Right lobe of liver (tissue), 6 donors: ENCODE measurements at regions not wholly inside any gene's neighbourhood (a gene's known extent, or its start where the extent isn't known, plus 50 kb on each side); places are given as distances from the start of the nearest gene placed in this dataset.

Experiments
- ATAC-seq, 4 donors: fragments of 200-7000 bp; cut with Tn5 transposase; one replicate each; pipeline ENCODE4 v1.9.1; 2020; ENCODE audit warnings: mild to moderate bottlenecking in 4 of 4, moderate library complexity in 4 of 4
- DNase-seq, 3 donors: peaks; one replicate each; pipeline ENCODE4 v3.0.0-alpha.2; 2020
- H3K27ac ChIP-seq, 3 donors: fragments of 200-600 bp; one replicate each; pipeline ENCODE4 v1.8.0; 2022
- H3K27me3 ChIP-seq, 2 donors: fragments of 200-600 bp; one replicate each; pipeline ENCODE4 v1.8.0; 2022
- H3K36me3 ChIP-seq, 4 donors: fragments of 200-600 bp; sonication (generic) in 1 of 4; one replicate each; pipeline versions ENCODE4 v1.5.1 to v1.8.0; 2017 to 2022; ENCODE audit warnings: control low read depth in 1 of 4
- H3K4me1 ChIP-seq, 4 donors: fragments of 200-600 bp; sonication (generic) in 1 of 4; one replicate each; pipeline versions ENCODE4 v1.5.1 to v1.8.0; 2017 to 2022; ENCODE audit warnings: control low read depth in 1 of 4
- H3K4me3 ChIP-seq, 3 donors: fragments of 200-600 bp; one replicate each; pipeline ENCODE4 v1.8.0; 2022
- H3K9me3 ChIP-seq, 4 donors: fragments of 200-600 bp; sonication (generic) in 1 of 4; one replicate each; pipeline versions ENCODE4 v1.5.1 to v1.8.0; 2017 to 2022; ENCODE audit warnings: control low read depth in 1 of 4
- POLR2A ChIP-seq: fragments of 450-650 bp; IDR thresholded peaks from one replicate; pipeline ENCODE4 v1.6.1; 2017; ENCODE audit warnings: antibody characterized with exemption, mild to moderate bottlenecking
- WGBS: methylation state at CpG from one replicate; pipeline ENCODE4 v1.1.6; 2018; ENCODE audit warnings: low coverage, low lambda C conversion rate; ENCODE audit not compliant: insufficient coverage; ENCODE audit errors: missing lambda C conversion rate; 5-methylcytosine and 5-hydroxymethylcytosine counted together
- intact Hi-C, 2 donors: fragments of 100-400 bp; cut with DNase I; formaldehyde crosslinking; loops; one replicate each; pipeline versions ENCODE4 v1.11.2 to v1.14.1; 2022
- TF ChIP-seq, protein P1 (sequence below), 4 donors: fragments of 200-600 bp in 3 of 4; fragments of 450-650 bp in 1 of 4; IDR thresholded peaks; one replicate each; pipeline versions ENCODE4 v1.5.1 to v1.8.0; 2016 to 2022; ENCODE audit warnings: antibody characterized with exemption in 4 of 4, mild to moderate bottlenecking in 2 of 4
- donor health status: DM: no; HTN: yes; CAD: no.
- donor health status: DM: no; HTN: no; CAD: no.
- donor health status: DM: no; HTN: no; CAD: no.
- donor health status: DM: no; HTN: yes; CAD: no.
- donor health status: DM: no; HTN: yes; CAD: no.

DNA sequence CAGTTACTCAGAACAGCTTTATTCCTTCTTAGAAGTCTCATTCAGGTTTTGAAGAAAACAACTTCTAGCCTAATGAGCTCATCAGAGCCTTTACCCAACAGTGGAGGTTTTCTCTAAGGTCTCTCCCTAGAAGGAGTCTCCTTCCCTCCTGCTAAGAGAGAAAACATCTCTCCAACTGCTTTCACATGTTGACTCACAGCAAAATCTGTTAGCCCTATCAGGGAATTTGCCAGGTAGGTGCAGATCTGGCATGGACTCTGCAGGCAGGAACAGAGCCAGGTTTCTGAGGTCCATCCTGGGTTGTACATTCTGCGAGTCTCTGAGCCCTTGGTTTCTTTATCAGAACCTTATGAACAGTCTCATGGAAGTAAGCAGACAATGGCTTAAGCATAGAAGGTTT lies 214.4 kb downstream of the HIPK3 start:
- Histone ChIP-seq H3K4me1 (no peaks in the 10 kb centered on the region), H3K27ac (no peak overlapping the region), H3K27me3 (no peaks in the 10 kb centered on the region), H3K4me3 (no peak overlapping the region), H3K9me3 (no peaks in the 10 kb centered on the region), H3K36me3 (no peaks in the 10 kb centered on the region)
- 0% methylated on average over 1 of the region's 1 CpG for WGBS
- peak in 1 of 3 donors; percentile 43 for DNase-seq
- TF ChIP-seq, protein P1, sequence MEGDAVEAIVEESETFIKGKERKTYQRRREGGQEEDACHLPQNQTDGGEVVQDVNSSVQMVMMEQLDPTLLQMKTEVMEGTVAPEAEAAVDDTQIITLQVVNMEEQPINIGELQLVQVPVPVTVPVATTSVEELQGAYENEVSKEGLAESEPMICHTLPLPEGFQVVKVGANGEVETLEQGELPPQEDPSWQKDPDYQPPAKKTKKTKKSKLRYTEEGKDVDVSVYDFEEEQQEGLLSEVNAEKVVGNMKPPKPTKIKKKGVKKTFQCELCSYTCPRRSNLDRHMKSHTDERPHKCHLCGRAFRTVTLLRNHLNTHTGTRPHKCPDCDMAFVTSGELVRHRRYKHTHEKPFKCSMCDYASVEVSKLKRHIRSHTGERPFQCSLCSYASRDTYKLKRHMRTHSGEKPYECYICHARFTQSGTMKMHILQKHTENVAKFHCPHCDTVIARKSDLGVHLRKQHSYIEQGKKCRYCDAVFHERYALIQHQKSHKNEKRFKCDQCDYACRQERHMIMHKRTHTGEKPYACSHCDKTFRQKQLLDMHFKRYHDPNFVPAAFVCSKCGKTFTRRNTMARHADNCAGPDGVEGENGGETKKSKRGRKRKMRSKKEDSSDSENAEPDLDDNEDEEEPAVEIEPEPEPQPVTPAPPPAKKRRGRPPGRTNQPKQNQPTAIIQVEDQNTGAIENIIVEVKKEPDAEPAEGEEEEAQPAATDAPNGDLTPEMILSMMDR (IDR thresholded peaks at IDR 0.05): no peak
- TF ChIP-seq POLR2A: no peak
- intact Hi-C loops: no loop called here
- ATAC-seq: peak in 2 of 4 donors; percentile 42 to 43

DNA sequence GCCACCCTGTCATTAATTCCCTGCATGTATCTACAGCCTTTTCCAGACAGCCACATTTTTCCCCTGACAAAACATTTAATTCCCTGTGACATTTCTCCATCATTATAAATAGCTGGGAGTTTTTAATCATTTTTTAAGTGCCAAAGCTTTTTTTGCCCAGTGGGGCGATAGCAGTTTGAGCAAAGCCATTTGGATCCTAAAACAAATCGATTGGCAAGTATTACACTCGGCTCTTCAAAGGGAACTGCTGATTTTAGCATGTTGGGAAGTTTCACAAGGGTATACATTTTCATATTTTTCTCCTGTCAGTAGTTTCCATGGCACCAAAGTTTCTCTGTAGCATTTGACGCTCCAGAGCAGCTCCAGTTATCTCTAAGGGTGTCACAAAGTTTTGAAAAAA lies 210.8 kb downstream of the HIPK3 start:
- H3K4me1 ChIP-seq: no peaks in the 10 kb centered on the region
- intact Hi-C loops: no loop called here
- no peak overlapping the region for H3K4me3 ChIP-seq
- ATAC-seq (no peak), DNase-seq (no peak)
- no peaks in the 10 kb centered on the region for H3K27me3 ChIP-seq
- H3K36me3 ChIP-seq: no peaks in the 10 kb centered on the region
- H3K9me3 ChIP-seq: no peaks in the 10 kb centered on the region
- no peak for TF ChIP-seq POLR2A
- TF ChIP-seq, protein P1 (IDR thresholded peaks at IDR 0.05): no peak
- WGBS: 62% methylated on average over 4 of the region's 4 CpGs
- H3K27ac ChIP-seq: no peak overlapping the region

DNA sequence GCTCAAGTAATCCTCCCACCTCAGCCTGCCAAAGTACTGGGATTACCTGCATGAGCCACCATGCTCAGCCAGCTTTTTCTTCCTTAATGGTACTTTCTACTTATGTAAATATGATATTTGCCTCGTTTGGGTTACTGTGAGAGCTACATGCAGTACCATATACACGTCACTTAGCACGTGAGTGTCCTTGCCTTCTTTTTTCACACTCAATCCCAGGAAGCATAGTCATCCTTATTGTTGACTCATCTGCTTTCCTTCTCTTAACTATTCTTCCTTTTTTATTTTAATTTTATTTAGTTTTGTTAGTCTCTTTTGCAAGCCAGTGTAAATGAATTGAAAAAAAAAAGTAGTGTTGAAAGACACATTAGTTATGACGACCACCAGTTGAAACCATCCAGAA lies 205.9 kb downstream of the HIPK3 start:
- no peak for ATAC-seq
- no peaks in the 10 kb centered on the region for H3K9me3 ChIP-seq
- no peak for TF ChIP-seq POLR2A
- TF ChIP-seq, protein P1 (IDR thresholded peaks at IDR 0.05): no peak
- 47% methylated on average over 4 of the region's 4 CpGs for WGBS
- H3K36me3 ChIP-seq: no peaks in the 10 kb centered on the region
- intact Hi-C loops: no loop called here
- DNase-seq: no peak
- H3K4me1 ChIP-seq: no peaks in the 10 kb centered on the region
- no peak overlapping the region for H3K27ac ChIP-seq
- no peaks in the 10 kb centered on the region for H3K27me3 ChIP-seq
- no peak overlapping the region for H3K4me3 ChIP-seq

DNA sequence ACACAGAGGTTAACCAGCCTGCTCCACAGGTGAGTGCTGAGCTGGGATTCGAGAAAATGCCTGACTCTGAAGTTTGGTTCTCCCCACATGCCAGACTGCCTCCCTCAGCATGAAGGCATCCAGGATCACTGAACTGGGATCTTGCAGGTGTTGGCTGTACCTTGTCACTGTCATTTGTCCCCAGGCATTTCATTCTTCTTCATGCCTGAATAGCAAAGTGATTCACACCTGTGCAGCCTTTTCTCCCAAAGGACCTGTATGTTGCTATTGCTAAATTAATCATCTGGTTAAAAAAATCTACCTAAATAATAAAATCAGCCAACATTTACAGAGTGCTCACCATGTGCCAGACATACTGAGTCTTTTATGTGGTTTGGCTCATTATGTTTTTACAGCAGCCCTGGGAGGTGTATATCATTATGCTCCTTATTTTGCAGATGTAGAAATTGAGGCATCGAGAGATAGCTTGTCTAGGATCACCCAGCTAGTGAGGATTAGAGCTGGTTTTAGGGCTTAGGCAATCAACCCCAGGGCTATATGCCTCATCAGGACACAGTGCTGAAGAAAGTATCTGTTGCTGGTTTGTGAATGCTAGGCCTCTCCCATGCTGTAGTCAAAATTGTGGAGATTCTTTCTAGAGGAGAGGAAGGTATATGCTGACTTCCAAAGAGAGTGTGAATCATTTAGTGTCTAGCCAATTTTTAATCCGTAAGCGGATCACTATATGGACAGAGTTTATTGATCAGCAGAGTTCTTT lies 204.4 kb downstream of the HIPK3 start:
- no peaks in the 10 kb centered on the region for H3K9me3 ChIP-seq
- ATAC-seq: no peak
- WGBS: 65% methylated on average over 4 of the region's 4 CpGs
- H3K27me3 ChIP-seq: no peaks in the 10 kb centered on the region
- TF ChIP-seq, protein P1 (IDR thresholded peaks at IDR 0.05): no peak
- TF ChIP-seq POLR2A: no peak
- no peak overlapping the region for H3K4me3 ChIP-seq
- H3K36me3 ChIP-seq: no peaks in the 10 kb centered on the region
- DNase-seq: no peak
- no peaks in the 10 kb centered on the region for H3K4me1 ChIP-seq
- intact Hi-C loops: no loop called here
- no peak overlapping the region for H3K27ac ChIP-seq
